DOHH2 (cell line): ENCODE measurements at regions not wholly inside any gene's neighbourhood (a gene's known extent, or its start where the extent isn't known, plus 50 kb on each side); places are given as distances from the start of the nearest gene placed in this dataset.

ENCODE experiments used
- H3F3A ChIP-seq: fragments of 200-600 bp; sonication (generic), shearing (Covaris generic); 2 replicates; pipeline ENCODE4 v1.6.0; 2016; ENCODE audit warnings: antibody characterized with exemption, mild to moderate bottlenecking; ENCODE audit not compliant: control insufficient read depth, insufficient read depth
- H3K27ac ChIP-seq: fragments of 200-600 bp; sonication (generic); 2 replicates; pipeline ENCODE4 v1.5.1; 2014; ENCODE audit warnings: low read depth, mild to moderate bottlenecking, low read length, moderate library complexity
- H3K27me3 ChIP-seq: fragments of 200-600 bp; sonication (generic); 2 replicates; pipeline ENCODE4 v1.6.1; 2014; ENCODE audit warnings: mild to moderate bottlenecking, low read length, mixed read lengths; ENCODE audit not compliant: control insufficient read depth
- H3K36me3 ChIP-seq: fragments of 200-600 bp; sonication (generic); 2 replicates; pipeline ENCODE4 v1.6.1; 2014; ENCODE audit warnings: mild to moderate bottlenecking, low read length, moderate library complexity, mixed read lengths; ENCODE audit not compliant: control insufficient read depth
- H3K4me1 ChIP-seq: fragments of 200-600 bp; sonication (generic); 2 replicates; pipeline ENCODE4 v1.6.1; 2014; ENCODE audit warnings: mild to moderate bottlenecking, low read length, mixed read lengths; ENCODE audit not compliant: control insufficient read depth
- H3K4me2 ChIP-seq: fragments of 200-600 bp; sonication (generic); 2 replicates; pipeline ENCODE4 v1.6.0; 2014; ENCODE audit warnings: mild to moderate bottlenecking, low read length, moderate library complexity
- H3K4me3 ChIP-seq: fragments of 200-600 bp; sonication (generic); 2 replicates; pipeline ENCODE4 v1.5.1; 2014; ENCODE audit warnings: mild to moderate bottlenecking, low read length, mixed read lengths
- H3K79me2 ChIP-seq: fragments of 200-600 bp; sonication (generic); 2 replicates; pipeline ENCODE4 v1.6.1; 2014; ENCODE audit warnings: mild to moderate bottlenecking, low read length, mixed read lengths; ENCODE audit not compliant: control insufficient read depth
- H3K9me2 ChIP-seq: fragments of 200-600 bp; sonication (generic); replicated peaks from 2 replicates; pipeline ENCODE4 v1.6.1; 2014; ENCODE audit warnings: mild to moderate bottlenecking, low read length, mixed read lengths; ENCODE audit not compliant: control insufficient read depth
- H3K9me3 ChIP-seq: fragments of 200-600 bp; sonication (generic); 2 replicates; pipeline ENCODE4 v1.6.1; 2014; ENCODE audit warnings: antibody characterized with exemption, low read length, mixed read lengths; ENCODE audit not compliant: control insufficient read depth, insufficient read depth
- H4K20me1 ChIP-seq: fragments of 200-600 bp; sonication (generic); 2 replicates; pipeline ENCODE4 v1.6.0; 2014; ENCODE audit warnings: low read depth, mild to moderate bottlenecking, antibody characterized with exemption, low read length, moderate library complexity; ENCODE audit not compliant: control insufficient read depth, insufficient read depth
- EZH2phosphoT487 ChIP-seq: fragments of 200-600 bp; sonication (generic); IDR thresholded peaks from 2 replicates; pipeline ENCODE4 v1.6.1; 2017; ENCODE audit warnings: borderline replicate concordance, mild to moderate bottlenecking, antibody characterized with exemption, low read length, moderate library complexity, mixed read lengths
- TF ChIP-seq, protein P1 (sequence below): fragments of 200-600 bp; sonication (generic); IDR thresholded peaks from one replicate; pipeline ENCODE4 v1.5.1; 2014; ENCODE audit warnings: antibody characterized with exemption, mild to moderate bottlenecking, low read depth, low read length; ENCODE audit not compliant: poor library complexity, severe bottlenecking

DNA sequence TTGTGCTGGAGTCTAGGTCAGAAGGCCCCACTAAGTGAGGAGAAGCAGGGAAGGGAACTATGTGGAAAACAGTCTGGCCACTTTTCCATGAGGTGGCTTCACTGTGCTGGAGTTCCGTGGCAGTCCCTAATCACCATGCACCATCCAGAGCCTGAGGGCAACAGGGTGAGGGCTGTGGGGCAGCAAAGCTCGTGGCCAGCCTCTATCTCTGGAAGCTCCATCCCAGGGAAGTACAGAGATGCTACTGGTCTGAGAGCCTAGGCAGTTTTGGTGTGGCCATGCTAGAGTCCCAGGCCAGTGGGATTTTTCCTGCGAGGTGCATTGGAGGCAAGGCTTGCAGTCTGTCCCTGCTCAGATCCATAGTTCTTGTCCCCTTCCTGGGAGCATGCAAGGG, 157.3 kb upstream of the LRRC7 start:
- Histone ChIP-seq H3K4me2 (no peak overlapping the region), H3K9me3 (no peaks in the 10 kb centered on the region), H3K79me2 (no peaks in the 10 kb centered on the region), H3F3A (no peaks in the 10 kb centered on the region), H3K9me2 (no peaks in the 10 kb centered on the region), H4K20me1 (no peaks in the 10 kb centered on the region), H3K36me3 (no peaks in the 10 kb centered on the region), H3K4me1 (no peaks in the 10 kb centered on the region), H3K27ac (no peak overlapping the region), H3K4me3 (no peak overlapping the region), H3K27me3 (no peaks in the 10 kb centered on the region)
- TF ChIP-seq EZH2phosphoT487, result no peak
- TF ChIP-seq, protein P1, sequence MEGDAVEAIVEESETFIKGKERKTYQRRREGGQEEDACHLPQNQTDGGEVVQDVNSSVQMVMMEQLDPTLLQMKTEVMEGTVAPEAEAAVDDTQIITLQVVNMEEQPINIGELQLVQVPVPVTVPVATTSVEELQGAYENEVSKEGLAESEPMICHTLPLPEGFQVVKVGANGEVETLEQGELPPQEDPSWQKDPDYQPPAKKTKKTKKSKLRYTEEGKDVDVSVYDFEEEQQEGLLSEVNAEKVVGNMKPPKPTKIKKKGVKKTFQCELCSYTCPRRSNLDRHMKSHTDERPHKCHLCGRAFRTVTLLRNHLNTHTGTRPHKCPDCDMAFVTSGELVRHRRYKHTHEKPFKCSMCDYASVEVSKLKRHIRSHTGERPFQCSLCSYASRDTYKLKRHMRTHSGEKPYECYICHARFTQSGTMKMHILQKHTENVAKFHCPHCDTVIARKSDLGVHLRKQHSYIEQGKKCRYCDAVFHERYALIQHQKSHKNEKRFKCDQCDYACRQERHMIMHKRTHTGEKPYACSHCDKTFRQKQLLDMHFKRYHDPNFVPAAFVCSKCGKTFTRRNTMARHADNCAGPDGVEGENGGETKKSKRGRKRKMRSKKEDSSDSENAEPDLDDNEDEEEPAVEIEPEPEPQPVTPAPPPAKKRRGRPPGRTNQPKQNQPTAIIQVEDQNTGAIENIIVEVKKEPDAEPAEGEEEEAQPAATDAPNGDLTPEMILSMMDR, result no peak

DNA sequence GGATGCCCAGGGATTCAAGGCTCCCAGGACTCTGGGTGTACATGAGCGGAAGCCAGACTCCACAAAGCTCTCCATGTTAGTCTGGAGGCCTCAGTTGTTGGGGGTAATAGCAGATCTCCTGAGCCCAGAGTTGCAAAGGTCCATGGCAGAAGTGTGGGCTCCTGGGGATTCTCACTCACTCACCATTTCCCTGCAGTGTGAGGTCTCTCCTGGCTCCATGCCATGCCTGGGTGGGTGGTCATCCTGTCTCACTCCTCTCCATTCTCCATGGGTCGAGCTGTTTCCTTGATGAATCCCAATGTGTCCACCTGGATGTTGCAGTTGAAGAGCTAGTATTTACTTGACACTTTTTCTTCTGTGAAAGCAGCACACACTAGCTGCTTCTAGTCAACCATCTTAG, 156.8 kb upstream of the LRRC7 start:
- no peak for TF ChIP-seq EZH2phosphoT487
- TF ChIP-seq, protein P1, result no peak
- Histone ChIP-seq H3K79me2 (no peaks in the 10 kb centered on the region), H3K4me3 (no peak overlapping the region), H3K4me2 (no peak overlapping the region), H3K9me2 (no peaks in the 10 kb centered on the region), H3K36me3 (no peaks in the 10 kb centered on the region), H4K20me1 (no peaks in the 10 kb centered on the region), H3K4me1 (no peaks in the 10 kb centered on the region), H3K27ac (no peak overlapping the region), H3F3A (no peaks in the 10 kb centered on the region), H3K27me3 (no peaks in the 10 kb centered on the region), H3K9me3 (no peaks in the 10 kb centered on the region)

DNA sequence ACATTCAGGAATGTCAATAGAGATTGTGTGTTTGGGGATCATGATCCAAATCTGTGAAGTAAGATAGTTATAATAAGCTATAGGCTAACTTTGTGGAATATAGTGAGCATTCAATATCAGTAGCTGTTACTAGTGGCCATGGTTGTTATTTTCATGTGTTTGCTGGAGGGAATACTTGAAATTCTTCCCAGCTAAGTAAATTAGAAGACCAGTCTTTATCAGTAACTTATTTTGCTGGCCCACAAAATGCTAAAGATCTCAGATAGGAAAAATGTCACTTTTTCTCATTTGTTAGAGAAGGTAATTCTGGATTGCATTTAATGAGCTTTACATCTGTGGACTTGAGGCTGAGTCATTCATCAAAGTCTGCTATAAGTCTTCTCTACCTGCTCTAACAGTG, 156.1 kb upstream of the LRRC7 start:
- Histone ChIP-seq H3K4me1 (no peaks in the 10 kb centered on the region), H3K36me3 (no peaks in the 10 kb centered on the region), H3F3A (no peaks in the 10 kb centered on the region), H3K27me3 (no peaks in the 10 kb centered on the region), H4K20me1 (no peaks in the 10 kb centered on the region), H3K4me2 (no peak overlapping the region), H3K27ac (no peak overlapping the region), H3K9me2 (no peaks in the 10 kb centered on the region), H3K9me3 (no peaks in the 10 kb centered on the region), H3K4me3 (no peak overlapping the region), H3K79me2 (no peaks in the 10 kb centered on the region)
- TF ChIP-seq, protein P1, result no peak
- TF ChIP-seq EZH2phosphoT487, result no peak

DNA sequence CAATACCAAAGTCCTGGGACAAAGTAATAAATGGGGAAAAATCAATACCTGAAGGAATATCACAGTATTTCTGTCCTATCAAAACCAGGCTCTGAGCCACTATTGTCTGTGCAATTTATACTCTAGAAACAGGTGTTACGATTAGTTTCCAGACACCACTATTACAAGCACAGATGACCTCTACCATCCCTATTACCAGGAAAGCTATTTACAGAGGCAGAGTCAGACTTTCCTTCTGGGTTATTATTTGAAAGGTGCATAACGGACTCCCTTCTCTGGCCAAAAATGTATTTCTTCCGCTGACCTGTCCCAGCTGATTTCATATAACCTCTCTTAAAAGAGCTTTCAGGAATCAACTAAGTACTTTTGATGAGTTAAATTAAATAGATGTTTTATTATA, 154.6 kb upstream of the LRRC7 start:
- TF ChIP-seq EZH2phosphoT487, result no peak
- TF ChIP-seq, protein P1, result no peak
- no peaks in the 10 kb centered on the region for H3K79me2 ChIP-seq
- no peak overlapping the region for H3K27ac ChIP-seq
- no peak overlapping the region for H3K4me3 ChIP-seq
- H3K4me2 ChIP-seq, result no peak overlapping the region
- H3K9me2 ChIP-seq, result no peaks in the 10 kb centered on the region
- H3K27me3 ChIP-seq, result no peaks in the 10 kb centered on the region
- H3F3A ChIP-seq, result no peaks in the 10 kb centered on the region
- no peaks in the 10 kb centered on the region for H3K4me1 ChIP-seq
- H3K36me3 ChIP-seq, result no peaks in the 10 kb centered on the region
- H4K20me1 ChIP-seq, result no peaks in the 10 kb centered on the region
- H3K9me3 ChIP-seq, result no peaks in the 10 kb centered on the region
